ENCODE measurements at regions not wholly inside any gene's neighbourhood (a gene's known extent, or its start where the extent isn't known, plus 50 kb on each side); places are given as distances from the start of the nearest gene placed in this dataset.

DNA sequence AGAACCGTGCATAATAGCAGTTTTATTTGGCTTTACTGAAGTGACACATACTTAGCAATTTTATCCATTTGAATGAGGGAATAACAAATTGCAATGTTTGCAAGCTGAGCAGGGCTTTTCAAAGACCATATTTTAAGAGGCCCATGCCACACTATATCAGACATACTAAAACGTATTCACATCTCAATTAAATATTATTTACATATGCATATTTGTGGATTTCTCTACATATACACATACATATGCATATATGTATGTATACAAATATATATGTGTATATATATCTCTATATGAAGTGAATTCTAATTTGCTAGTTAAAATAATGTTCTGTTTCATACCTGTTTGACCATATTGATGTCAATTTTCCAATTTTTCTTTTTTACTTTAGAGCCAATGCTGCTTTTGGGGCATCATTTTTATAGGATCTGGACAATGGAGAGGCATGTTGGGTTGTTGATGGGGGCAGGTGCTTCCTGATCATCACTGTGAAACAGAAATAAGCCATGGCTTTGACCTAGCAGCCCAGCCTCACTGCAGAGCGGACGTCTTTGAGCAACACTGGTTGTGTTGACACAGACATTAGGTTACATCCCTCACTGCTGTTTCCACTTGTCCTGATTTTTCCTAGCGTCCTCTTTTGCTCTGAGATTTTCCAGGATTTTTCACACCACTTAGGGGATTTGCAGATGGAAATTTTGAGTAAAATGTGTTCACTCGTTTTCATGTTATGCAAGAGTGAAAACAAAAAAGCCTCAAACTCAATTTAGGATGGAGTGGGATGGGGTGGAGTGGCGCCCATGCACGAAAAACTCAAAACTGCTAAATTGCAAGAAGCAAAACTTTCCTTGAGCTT, 56.9 kb downstream of the RDH14 start:
- no peak for DNase-seq (ENCODE audit: low spot score)

- DNase-seq (ENCODE audit: low spot score): no peak
Observed at GRCh38 chr2:18502142-18502541, 58.3 kb downstream of the RDH14 start.

DNA sequence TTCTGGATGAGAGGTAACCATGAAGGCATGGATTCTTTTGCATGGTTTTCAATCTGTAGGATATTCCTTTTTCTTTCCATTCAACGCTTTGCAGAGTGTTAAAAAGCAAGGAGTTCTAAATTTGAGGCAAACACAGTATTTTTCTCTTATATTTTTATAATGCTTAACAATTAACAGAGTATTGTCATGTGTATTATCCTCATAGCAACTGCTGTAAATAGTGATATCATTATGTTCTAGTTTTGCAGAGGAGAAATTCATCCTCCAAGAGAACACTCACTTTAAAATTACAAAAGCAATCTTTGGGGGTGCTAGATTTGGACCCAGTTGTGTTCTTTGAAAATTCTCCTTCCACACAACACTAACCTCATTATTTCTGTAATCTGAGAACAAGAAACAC, 58.7 kb downstream of the RDH14 start:
- DNase-seq (ENCODE audit: low spot score): no peak

DNA sequence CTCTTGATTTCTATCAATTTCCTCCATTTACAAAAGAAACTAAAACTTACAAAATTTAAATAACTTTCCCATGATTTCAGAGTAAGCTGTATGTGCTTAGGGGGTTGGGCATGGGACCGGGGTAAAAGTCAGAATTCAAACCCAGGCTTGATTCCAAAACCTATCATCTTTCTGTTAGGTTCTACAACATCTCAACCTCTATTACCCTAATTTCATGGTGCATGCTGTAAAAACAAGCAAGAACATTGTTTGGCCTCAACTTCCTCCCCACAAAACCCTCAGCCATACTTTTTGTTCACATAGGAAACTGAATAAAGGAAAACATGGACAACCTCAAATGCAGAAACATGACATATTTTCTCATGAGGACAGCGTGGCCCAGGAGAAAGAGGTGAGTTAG, 59.3 kb downstream of the RDH14 start:
- no peak for DNase-seq (ENCODE audit: low spot score)

GRCh38 chr2:18500333-18500732, 60.1 kb downstream of the RDH14 start:
- DNase-seq (ENCODE audit: low spot score): no peak

DNA sequence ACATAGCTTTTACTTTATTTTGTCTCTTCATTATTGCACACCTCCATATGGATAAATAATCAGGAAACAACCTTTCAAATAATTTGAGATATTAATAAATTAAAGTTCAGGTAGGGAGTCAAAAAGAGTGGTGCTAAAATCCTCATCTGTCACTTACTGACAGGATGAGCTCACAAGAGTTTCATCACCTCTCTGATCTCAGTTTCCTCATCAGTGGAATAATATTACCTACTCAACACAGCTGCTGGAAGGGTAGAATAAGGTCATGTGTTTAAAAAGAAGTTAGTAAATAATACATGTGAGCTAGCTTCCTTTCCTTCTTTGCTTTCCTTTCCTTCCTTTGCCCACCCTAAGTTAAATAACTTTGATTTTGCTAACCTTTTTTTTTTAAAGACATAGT, 61.9 kb downstream of the RDH14 start:
- DNase-seq (ENCODE audit: low spot score): no peak

DNA sequence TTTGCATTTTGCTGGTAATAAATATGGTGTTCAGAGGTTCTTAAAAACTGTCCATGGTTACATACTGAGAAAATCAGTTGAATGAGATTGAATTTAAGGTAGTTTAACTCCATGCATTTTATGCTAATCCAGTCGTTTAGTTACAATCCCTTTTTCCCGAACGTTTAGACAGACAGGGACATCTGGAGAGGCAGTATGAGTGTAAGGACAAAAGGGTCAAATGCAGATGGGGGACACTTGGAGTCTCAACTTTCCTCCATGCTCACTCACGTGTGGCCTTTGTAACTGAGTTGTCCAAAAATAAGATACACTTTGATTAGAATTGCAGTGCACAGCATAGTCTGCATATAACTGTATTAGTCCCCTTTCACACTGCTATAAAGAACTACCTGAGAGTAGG, 63.9 kb downstream of the RDH14 start:
- no peak for DNase-seq (ENCODE audit: low spot score)

DNA sequence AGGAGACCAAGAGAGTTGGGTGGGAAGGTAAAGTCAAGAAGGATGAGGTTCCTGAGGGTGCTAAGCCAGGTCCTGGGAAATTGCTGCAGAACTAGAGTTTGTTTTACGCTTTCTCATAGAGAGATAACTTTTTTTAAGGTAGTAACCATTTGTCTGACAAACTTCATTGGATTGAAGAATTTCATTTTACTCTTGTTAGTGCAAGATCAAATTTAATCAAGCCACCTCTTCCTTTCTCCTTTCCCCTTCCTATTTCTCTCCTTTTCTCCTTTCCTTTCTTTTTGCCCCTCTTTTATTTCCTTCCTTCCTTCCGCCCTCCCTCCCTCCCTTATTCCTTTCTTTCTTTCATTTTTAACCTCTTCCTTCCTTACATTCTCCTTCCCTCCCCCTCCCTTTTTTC, 65.4 kb downstream of the RDH14 start:
- DNase-seq (ENCODE audit: low spot score): no peak

DNA sequence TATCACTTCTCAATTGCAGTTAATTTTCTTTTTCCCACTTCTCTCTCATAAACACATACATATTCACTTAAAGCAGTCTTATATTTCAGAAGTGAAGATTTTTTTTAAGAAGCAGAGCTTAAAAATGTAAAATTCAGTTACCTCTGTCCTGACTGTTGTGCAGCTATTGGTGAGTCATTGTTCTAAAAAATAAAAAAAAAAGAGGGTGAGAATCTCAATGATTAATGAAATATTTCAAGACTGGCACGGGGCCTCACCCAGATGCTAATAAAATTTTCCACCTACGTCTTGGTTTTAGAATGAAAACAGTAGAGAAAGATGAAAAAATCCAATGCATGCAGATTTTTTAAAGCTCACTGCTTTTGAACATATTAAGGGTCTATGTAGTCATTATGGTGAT, 67.7 kb downstream of the RDH14 start:
- DNase-seq (ENCODE audit: low spot score): no peak

GRCh38 chr2:18491577-18491976, 68.9 kb downstream of the RDH14 start:
- DNase-seq (ENCODE audit: low spot score): no peak

DNA sequence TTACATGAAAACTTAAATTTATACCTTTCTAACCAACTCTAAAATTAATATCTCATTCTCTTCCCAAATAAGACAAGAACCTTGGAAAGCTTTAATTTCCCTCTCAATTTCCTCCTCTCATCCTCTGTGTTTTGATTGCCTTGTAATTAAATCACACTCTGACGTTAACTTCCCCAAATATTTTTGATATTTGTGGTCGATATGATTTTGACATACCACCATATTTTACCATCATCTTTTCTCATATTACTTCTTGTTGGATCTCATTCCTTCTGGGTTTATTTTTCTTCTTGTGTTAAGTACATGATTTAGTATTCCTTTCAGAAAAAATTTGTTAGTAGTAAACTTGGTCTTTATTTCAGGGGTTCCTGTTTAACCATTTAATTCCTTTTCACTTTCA, 69.6 kb downstream of the RDH14 start:
- DNase-seq (ENCODE audit: low spot score): no peak

DNA sequence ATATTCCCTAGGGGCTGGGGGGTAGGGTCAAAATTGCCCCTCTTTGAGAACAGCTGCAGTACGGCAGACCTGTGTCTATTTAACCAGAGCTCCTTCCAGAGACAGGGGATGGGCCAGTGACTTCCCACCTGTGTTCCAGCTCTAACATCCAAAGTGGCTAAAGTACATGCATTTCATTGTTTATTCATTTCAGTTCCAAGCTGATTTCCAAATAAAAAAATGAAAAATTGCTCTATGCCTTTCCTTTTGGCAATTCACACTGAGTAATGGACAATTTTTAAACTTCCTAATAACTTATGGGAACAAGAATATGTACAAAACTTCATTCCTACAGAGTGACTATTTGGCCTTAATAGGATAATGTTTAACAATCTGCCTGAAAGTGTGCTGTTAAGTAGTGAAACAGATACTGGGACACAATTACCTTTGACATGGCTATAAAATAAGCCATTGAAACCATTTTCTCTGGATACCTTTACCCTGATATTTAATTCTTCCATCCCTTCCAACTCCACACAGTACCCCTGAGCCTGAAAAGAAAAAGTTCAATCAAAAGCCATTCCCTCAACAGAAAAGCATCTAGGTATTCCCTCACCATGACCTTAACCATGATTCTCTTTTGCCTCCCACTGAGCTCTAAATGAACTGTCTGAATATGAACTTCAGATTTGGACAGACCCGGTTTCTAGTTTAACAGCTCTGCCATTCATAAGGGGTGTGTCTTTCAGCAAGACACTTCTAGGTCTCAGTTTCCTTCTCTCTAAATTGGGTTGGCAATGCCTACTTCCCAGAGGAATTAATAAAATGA, 73.1 kb downstream of the RDH14 start:
- no peak for DNase-seq (ENCODE audit: low spot score)

DNA sequence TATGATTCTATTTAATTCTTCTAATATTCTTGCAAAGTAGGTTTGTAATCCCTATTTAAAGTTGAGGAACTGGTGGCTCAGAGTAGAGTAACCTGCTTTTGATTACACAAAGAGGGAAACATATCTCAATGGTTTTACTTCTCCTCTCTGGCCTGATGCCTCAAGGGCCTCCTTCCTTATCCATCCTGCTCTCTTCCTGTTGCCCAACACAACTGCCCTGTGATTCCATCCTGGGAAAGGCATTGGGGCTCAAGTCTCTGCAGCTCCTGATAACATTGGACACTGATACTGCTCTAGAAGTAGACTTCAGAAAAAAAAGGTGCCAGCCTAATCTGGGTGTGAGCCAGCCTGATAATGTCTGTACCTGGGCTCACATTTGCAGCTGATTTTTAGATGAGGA, 75.8 kb downstream of the RDH14 start:
- no peak for DNase-seq (ENCODE audit: low spot score)

GRCh38 chr2:18483896-18484295, 76.6 kb downstream of the RDH14 start:
- DNase-seq (ENCODE audit: low spot score): no peak

- DNase-seq (ENCODE audit: low spot score): no peak
Observed at GRCh38 chr2:18482666-18483065, 77.8 kb downstream of the RDH14 start.

DNA sequence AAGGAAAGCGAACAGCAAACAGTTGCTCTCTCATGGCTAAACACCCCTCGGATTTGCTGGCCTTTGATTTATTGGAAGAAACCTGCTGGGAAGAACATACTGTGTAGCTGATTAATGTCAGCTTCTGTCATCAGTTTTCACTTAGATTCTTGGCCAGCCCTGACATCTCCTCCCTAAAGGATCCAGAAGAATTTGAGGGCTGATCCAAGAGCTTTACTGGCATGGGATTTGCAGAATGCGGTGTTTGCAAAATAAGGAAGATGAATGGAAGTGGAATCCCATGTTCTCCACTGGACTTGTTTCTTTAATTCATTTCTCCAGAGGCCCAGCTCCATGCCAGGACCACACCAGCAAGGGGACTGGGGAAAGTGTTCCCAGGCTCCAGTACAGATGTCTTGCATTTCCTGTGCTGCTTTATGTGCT, 80.5 kb downstream of the RDH14 start:
- DNase-seq (ENCODE audit: low spot score): no peak

GRCh38 chr2:18477293-18477692, 83.2 kb downstream of the RDH14 start:
- DNase-seq (ENCODE audit: low spot score): no peak

DNA sequence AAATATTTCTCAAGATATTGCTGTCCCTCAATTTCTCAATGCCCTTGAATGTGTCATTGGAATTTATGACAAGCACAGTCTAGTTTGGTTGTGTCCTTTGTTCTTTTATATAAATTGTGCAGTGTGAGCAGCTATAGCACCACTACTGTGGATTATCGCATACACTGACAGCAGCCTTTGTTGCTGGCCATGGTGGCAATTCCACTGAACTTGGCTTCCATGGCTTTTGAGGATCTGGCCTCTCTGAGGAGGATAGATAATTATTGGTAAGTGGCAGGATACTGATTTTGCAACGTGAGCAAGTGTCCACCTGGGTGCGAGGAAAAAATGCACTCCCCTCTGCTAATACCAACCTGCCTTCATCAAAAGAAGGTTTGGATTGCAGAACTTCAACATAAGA, 84.0 kb downstream of the RDH14 start:
- no peak for DNase-seq (ENCODE audit: low spot score)

GRCh38 chr2:18475884-18476283, 84.6 kb downstream of the RDH14 start:
- DNase-seq (ENCODE audit: low spot score): no peak

DNA sequence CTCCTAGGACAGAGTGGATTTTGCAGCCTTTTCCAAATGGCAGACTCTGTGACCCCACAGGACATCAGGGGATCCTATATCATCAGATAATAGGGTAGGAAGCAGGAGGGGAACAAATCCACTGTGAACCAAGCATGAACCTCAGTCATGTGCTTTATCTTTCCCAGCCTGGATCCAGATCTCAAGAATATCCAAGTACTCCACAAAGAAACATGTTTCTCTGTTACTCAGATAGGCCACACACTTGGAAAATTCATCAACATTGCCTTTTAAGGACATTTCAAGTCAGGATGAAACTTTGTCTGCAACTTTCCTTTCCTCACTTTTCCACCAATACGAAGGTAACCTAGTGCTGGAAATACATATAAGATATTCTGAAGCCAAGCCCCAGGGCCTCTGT, 85.8 kb downstream of the RDH14 start:
- no peak for DNase-seq (ENCODE audit: low spot score)

DNA sequence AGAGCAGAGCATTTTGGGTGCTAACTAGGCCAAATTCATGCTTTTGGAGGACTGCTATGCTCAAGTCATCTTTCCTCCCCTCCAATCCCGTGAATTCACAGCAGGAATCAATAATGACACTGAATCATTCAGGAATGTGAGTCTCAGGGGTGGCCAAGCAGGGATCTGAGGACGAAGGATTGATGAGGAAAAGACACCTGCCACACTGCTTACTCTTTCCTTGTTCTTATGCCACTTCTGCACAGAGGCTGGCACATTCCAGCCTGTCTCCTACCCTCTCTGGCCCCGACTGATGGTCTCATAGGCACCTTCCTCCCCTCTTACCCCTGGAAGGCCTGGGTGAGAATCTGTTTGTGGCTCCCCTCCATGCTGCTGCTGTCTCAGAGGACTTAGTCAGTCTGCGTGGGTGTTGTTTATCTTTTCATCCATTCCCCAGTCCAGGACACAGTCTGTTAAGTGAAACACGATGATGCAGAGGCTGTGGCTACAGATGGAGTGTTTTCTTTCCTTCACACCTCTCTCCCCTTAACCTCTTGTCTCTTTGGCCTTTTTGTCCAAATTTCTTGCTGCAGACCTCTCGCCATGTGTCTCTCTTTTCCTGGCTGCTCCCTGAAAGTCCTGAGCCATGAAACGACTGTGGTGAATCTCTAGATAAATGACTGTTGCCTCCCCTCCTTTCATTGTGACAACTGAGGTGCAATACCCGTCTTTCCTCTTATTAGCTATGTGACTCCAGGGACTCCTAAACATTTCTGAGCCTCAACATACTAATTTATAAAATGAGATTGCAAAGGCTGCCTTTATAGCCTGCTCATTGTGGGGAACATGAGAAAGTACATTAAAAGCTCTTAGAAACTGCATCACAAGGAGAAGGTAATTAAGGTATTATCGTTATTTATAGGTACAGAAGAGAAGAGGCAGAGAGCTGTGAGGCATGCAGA, 86.9 kb downstream of the RDH14 start:
- DNase-seq (ENCODE audit: low spot score): no peak

DNA sequence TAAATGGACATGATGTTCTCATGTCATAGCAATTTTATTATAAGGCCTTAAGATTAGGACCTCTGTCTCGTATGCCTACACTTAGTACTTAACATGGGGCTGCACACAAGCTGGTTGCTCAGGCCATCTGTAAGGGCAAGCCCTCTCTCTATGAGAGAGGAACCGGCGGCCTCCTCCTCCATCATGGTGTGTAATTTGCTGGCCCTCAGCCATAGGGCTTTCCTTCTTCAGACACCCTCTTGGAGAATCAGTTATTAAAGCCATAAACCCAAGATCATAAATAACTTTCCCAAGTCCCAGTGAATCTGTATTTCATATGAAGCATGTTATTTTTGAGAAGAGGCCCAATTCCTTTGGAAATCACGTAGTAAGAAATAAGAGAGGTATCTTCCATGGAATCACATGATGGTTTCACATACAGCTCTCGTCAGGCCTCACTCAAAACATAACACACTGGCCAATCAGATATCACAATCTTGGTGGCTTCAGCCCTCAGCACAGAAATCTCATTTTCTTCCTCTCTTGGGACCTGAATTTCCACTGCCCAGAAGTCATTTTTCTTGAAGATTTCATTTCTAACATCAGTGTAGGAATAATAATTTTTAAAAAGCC, 92.6 kb downstream of the RDH14 start:
- no peak for DNase-seq (ENCODE audit: low spot score)

Measured in hematopoietic multipotent progenitor cell treated with erythropoietin and hydrocortisone succinate and interleukin-3 and kit ligand, for 17 days (in vitro differentiated cells).